ENCODE measurements at regions not wholly inside any gene's neighbourhood (a gene's known extent, or its start where the extent isn't known, plus 50 kb on each side); places are given as distances from the start of the nearest gene placed in this dataset.

DNA sequence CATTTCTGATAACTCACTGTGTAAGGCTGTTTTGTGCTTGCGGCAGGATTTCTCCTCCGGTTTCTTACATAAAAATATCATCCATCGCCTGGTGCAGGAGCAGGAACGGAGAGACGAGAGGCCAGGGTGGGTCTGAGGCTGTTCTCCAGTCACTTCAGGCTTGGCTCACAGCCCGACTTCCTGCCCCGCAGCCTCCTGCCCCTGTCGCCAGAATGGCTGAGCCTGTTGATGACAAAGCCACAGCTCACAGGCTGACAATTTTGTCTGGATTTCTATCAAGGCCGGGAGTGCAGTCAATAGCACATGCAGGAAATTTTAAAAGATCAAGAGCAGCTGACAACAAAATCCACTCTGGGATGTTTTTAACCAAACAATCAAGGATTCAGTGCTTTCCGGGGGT is 229.7 kb upstream of the ZNF32 start:
- TF ChIP-seq, protein P1, sequence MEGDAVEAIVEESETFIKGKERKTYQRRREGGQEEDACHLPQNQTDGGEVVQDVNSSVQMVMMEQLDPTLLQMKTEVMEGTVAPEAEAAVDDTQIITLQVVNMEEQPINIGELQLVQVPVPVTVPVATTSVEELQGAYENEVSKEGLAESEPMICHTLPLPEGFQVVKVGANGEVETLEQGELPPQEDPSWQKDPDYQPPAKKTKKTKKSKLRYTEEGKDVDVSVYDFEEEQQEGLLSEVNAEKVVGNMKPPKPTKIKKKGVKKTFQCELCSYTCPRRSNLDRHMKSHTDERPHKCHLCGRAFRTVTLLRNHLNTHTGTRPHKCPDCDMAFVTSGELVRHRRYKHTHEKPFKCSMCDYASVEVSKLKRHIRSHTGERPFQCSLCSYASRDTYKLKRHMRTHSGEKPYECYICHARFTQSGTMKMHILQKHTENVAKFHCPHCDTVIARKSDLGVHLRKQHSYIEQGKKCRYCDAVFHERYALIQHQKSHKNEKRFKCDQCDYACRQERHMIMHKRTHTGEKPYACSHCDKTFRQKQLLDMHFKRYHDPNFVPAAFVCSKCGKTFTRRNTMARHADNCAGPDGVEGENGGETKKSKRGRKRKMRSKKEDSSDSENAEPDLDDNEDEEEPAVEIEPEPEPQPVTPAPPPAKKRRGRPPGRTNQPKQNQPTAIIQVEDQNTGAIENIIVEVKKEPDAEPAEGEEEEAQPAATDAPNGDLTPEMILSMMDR (IDR thresholded peaks at IDR 0.05): no peak
- no peak for TF ChIP-seq EP300 (IDR thresholded peaks at IDR 0.05)
